ENCODE measurements at regions not wholly inside any gene's neighbourhood (a gene's known extent, or its start where the extent isn't known, plus 50 kb on each side); places are given as distances from the start of the nearest gene placed in this dataset.

- TF ChIP-seq CTCF (IDR thresholded peaks at IDR 0.05) (no peak), POLR2AphosphoS5 (IDR thresholded peaks at IDR 0.05; ENCODE audit: insufficient read depth in 1 of 2, low read depth in 1 of 2) (no peak), POLR2A (IDR thresholded peaks at IDR 0.05) (no peak)
Measured at GRCh38 chr18:73913505-73913904, 234.1 kb downstream of the FBXO15 start.

All from vagina (tissue), 2 donors.